Limb (tissue), 2 donors: ENCODE measurements at regions not wholly inside any gene's neighbourhood (a gene's known extent, or its start where the extent isn't known, plus 50 kb on each side); places are given as distances from the start of the nearest gene placed in this dataset.
A peak's percentile ranks its signal among the peaks of the same experiment; 100 is the strongest.

ENCODE experiments used
- DNase-seq, 2 donors: peaks; one replicate each; pipeline ENCODE4 v3.0.0-alpha.2; 2016; ENCODE audit errors: extremely low spot score in 2 of 2

GRCh38 chr9:113781381-113781780 lies 94.7 kb upstream of the ZNF618 start:
- DNase-seq: no peak

DNA sequence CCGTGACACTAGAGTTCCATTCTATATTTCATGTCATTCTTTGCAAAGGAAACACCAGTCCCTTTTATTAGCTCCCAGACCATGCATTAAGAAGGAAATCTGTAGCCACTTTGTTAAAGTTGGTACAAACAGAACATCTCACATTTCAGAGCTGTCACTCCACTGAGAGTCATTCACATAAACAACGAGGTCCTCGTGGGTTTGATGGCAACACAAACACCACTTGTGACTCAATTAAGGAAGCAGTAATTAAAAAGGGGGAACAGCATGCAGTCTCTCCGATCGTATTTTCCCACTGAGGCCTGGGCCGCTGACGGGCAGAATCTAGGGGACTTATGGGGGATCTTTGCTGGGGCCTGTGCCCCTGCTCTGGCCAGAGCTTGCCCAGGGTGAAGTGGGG lies 94.2 kb upstream of the ZNF618 start:
- DNase-seq: no peak

DNA sequence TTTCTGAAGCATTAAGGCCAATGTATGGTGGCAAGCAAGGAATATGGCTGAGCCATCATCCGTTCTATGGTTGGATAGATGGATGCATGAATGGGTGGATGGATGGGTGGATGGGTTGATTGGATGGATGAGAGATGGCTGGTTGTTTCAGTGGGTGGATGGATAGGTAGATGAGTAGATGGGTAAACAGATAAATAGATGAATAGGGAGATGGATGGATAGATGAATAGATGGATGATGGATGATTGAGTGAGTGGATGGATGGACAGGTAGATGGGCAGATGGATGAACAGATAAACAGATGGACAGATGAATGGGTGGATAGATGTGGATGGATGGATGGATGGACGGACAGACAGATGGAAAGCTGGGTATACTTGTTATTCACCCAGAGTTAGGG lies 92.6 kb upstream of the ZNF618 start:
- DNase-seq: no peak

DNA sequence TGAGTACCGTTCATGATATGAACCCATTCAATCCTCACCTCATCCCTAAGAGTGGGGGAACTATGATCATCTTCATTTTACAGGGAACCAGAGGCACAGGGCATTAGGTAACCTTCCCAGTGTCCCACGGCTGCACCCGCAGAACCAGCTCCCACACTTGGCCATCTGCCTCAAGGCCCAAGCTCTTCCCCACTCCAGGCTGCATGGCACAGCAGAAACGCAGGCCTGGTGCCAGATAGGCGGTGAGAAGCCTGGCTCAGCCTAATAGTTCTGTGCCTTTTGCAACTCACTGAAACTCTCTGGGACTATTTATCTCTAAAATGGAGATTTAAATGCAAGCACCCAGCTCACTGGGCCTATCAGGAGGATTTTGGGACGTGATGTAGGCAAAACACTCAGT lies 90.8 kb upstream of the ZNF618 start:
- no peak for DNase-seq

DNA sequence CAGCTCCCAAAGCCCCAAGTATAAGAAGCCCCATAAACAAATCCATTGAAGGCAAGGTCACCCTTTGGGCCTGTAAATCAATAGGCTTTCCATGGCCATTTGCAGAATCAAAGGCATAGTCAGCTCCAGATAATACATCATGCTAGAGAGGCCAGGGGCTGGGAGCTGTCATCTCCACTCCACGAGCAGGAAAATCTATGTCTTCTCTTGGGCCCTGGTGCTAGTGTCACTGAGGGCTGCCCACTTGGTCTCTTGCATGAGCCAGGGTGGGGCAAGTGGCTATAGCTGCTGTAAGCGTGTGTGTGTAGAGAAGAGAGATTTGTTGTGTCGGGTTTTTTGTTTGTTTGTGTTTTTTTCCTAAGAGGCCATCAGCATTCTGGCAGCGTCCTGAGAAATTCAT lies 90.0 kb upstream of the ZNF618 start:
- DNase-seq: no peak

DNA sequence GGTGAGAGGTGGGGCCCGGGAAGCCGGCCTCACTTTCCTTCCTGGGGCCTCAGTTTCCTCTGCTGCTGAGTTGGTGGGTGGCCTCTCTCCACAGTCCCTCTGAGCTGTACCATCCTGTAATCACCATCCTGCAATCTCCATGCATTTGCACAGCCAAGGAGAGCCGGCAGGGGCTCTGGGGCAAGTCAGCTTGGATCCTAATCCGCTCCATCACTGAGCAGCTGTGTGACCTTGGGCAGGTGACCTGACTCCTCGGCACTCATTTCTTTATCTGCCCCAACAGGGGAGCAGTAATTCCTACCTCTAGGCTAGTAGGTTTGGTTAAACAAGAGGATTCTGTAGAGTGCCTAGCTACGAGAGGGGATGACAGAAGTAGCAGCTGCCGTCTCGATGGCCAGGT lies 88.2 kb upstream of the ZNF618 start:
- no peak for DNase-seq

GRCh38 chr9:113788616-113789330 lies 87.3 kb upstream of the ZNF618 start:
- DNase-seq: peak in 1 of 2 donors; percentile 26

DNA sequence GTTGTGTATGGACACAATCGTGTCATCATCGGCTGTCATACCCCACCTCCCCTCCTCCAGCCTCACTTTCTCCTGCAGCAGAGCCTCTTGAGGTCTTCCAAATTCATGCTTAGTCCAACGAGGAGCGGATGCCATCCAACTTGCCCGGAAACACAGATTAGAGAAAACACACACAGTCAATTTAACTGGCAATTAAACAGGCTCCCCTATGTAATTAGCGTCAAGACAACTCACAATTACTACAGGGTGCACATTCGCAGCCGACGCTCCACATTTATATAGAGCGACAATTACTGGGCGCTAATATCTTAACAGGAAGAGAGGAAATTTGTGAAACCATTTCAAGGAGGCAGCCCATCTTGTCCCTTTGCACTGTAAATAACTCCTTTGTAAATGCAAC lies 86.0 kb upstream of the ZNF618 start:
- no peak for DNase-seq

DNA sequence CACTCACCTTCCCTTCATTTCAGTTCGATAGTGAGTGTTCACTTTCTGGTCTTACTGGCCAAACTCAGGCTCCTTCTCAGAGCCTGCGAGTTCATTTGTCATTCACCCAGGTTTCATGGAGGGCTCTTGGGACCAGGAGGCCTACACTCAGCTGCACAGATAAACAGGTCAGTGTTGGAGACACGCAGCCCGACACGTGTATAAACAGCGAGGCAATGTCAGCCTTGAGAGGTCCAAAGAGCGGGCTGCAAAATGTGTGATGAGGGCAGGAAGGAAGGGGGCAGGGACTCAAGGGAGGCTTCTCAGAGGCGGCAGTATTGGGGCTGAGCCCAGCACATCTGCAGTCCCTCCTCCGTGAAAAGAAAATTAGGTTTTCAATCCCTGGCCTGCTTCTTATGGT lies 82.6 kb upstream of the ZNF618 start:
- DNase-seq: no peak

DNA sequence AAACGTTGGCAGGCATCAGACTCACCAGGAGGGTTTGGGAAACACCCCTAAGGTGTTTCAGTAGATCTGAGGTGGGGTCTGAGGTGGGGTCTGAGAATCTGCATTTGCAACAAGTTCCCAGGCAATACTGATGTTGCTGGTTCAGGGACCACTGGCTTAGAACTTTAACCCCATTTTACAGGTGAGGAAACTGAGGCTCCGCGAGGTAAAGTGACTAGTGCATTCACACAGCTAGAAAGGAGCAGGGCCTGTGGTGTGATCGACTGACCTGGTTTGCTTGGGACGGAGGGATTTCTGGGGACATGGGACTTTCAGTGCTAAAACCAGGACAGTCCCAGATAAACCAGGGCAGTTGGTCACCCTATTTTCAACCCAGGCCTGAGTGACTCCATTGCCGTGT lies 81.4 kb upstream of the ZNF618 start:
- no peak for DNase-seq

GRCh38 chr9:113795811-113796392 lies 80.2 kb upstream of the ZNF618 start:
- no peak for DNase-seq

DNA sequence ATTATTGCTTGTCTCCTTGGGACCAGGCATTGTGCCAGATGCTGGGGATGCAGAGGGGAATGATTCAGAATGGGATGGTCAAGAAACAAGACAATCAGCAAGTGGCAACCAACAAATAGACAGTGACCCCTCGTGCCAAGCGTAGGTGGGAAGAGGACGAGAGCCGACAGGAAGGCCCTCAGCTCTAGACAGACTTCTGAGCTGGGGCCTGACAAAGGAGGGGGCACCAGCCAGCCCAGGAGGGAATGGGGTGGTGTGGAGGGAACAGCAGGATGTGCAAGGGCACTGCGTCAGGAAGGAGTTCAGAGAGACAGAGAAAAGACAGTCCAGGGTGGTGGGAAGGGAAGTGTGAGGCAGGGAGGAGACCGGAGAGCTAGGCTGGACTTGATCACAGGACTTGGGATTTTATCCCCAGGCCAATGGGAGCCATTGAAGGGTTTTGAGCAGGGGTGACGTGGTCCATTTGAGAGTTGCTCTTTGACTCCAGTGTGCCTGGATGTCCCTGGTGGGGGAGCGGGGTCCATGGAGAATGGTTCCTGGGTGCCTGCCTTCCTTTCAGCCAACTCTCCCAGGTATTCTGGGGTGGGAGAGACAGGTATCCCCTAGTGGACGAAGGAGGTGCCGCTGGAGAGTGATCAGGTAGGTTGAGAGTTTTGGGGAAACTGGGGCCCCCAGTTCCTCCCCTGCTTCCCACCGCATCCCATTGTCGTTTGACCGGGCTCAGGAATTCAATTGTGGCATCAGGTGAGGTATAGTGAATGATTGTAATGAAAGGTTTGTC lies 79.3 kb upstream of the ZNF618 start:
- no peak for DNase-seq

DNA sequence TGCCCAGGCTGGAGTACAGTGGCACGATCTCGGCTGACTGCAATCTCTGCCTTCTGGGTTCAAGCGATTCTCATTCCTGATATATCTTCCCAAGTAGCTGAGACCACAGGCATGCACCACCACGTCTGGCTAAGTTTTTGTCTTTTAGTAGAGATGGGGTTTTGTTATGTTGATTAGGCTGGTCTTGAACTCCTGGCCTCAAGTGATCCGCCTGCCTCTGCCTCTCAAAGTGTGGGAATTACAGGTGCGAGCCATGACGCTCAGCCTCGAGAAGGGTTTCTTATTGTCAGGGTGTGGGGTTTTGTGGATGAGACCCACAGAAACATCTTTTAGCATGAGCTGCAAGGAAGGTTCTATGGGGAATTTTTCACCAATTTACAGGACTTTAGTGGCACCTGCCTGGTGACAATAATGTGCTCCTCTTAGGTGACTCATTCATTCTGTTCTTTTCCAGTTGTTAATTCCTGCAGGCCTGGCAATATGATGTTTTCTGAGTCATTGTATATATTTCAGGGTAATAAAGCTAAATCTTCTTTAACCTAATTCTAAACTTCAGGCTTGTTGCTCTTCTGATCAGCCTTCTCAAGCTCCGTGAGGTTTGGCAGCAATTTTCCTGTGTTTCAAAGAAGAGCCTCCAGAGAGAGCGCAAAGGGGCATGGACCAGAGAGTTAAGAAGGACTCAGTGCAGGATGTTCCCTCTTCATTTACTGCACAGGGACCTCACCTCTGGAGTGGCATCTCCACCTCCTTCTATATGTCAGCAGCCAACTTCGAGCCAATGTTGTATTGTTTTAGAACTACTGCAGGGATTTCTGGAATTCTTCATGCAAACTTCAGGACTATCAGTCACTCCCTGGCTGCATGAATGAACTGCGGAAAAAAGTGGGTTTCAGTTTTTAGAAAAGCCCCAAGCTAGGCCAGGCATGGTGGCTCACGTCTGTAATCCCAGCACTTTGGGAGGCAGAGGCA lies 77.8 kb upstream of the ZNF618 start:
- DNase-seq: no peak

- no peak for DNase-seq
These were observed 75.8 kb upstream of the ZNF618 start for GRCh38 chr9:113800276-113800675.

GRCh38 chr9:113803811-113804589 lies 72.1 kb upstream of the ZNF618 start:
- DNase-seq: no peak

DNA sequence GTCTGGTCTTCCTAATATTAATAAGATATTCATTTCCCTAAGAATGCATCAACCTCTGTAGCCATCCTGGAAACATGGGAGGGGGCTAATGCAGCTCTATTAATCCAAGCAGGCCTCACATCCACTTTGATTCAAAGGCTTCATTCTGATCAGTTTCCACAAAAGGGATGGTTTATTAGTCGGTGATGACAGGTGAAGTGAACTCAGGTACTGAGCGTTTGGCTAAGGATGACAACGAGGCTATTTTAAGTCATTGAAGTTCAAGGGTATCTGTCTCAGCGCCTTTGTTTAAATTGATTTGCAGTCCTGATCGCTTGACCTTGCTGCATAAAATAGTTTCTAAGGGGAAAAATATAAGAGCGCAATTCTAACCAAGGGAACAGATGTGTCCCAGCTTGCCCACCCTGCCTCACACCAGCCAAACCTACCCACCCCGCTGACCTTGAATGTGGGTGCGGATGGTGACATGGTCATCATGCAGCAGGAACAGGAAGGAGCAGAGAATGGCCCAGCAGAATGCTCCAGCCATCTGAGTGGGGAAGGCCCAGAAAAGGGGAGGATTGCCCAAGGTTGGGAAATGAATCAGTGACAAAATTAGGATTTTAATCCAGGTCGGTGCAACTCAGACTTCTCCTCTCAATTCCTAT lies 70.5 kb upstream of the ZNF618 start:
- DNase-seq: no peak

- peak; percentile 58 to 66 for DNase-seq
These were observed 68.7 kb upstream of the ZNF618 start for GRCh38 chr9:113807173-113808061.

DNA sequence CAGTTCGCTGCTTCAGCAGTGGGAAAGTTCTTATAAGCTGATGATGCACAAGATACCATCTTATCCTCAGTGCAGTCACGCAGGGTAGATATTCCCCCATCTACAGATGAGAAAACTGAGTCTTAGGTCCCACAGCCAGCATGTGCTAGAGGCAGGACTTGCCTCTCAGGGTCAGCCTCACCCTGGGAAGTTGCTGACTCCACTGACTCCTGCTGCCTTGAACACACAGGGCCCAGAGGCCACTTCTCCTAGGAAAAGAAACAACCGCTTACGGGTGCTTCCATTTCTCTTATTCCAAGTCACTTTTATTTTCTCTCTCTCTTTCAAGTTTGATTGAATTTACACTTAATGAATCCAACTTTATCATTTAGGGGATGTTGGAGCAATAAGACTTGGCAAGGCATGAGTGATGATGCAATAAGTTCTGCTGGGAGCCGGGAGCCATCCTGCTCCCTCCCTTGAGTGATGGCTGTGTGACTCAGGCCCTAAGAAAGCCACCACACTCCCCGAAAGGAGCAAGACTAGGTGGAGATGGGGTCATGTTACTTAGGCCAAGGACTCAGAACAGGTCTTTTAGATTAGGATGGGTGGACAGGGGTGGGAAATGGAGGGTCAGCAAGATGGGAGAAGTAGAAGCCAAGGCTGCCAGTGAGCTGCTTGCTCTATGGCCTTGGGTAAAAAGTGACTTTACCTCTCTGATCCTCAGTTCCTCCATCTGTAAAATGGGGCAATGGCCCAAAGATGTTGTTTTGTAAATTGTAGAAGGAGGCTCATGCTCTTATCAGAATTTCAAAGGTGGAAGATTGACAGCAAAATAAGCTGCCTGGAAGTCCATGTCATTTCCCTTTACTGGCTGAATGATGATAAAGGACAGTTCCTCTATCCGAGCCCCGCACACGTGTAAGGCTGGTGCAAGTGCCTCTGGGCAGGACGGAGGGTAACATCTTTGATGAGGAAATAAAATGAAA lies 67.4 kb upstream of the ZNF618 start:
- no peak for DNase-seq
